Cerebellar cortex (tissue), 1 donor: ENCODE measurements at regions not wholly inside any gene's neighbourhood (a gene's known extent, or its start where the extent isn't known, plus 50 kb on each side); places are given as distances from the start of the nearest gene placed in this dataset.

Source experiments
- DNase-seq: peaks from one replicate; pipeline ENCODE4 v3.0.0-alpha.2; 2015; ENCODE audit warnings: low spot score

- DNase-seq = no peak
Measured at GRCh38 chr4:189032606-189033338, 893.5 kb downstream of the TRIML1 start.

GRCh38 chr4:189033801-189034347 is 894.6 kb downstream of the TRIML1 start:
- DNase-seq = no peak

- DNase-seq = no peak
Measured at GRCh38 chr4:189035091-189035490, 895.9 kb downstream of the TRIML1 start.

- no peak for DNase-seq
Measured at GRCh38 chr4:189035654-189036053, 896.4 kb downstream of the TRIML1 start.

- no peak for DNase-seq
Measured at GRCh38 chr4:189036906-189037305, 897.7 kb downstream of the TRIML1 start.

- no peak for DNase-seq
Measured at GRCh38 chr4:189046642-189047041, 894.0 kb upstream of the FRG1 start.

- no peak for DNase-seq
Measured at GRCh38 chr4:189048119-189048518, 892.6 kb upstream of the FRG1 start.

- DNase-seq = no peak
Measured at GRCh38 chr4:189049682-189050081, 891.0 kb upstream of the FRG1 start.

GRCh38 chr4:189050643-189051042 is 890.0 kb upstream of the FRG1 start:
- DNase-seq = no peak

- no peak for DNase-seq
Measured at GRCh38 chr4:189053621-189054020, 887.1 kb upstream of the FRG1 start.

GRCh38 chr4:189060104-189060503 is 880.6 kb upstream of the FRG1 start:
- DNase-seq = no peak

GRCh38 chr4:189062047-189062820 is 878.4 kb upstream of the FRG1 start:
- DNase-seq = no peak

- no peak for DNase-seq
Measured at GRCh38 chr4:189069772-189070171, 870.9 kb upstream of the FRG1 start.

GRCh38 chr4:189071241-189071640 is 869.4 kb upstream of the FRG1 start:
- DNase-seq = no peak

GRCh38 chr4:189073739-189074138 is 866.9 kb upstream of the FRG1 start:
- DNase-seq = no peak

GRCh38 chr4:189081826-189082225 is 858.8 kb upstream of the FRG1 start:
- no peak for DNase-seq

GRCh38 chr4:189083769-189084168 is 856.9 kb upstream of the FRG1 start:
- no peak for DNase-seq

GRCh38 chr4:189084671-189085070 is 856.0 kb upstream of the FRG1 start:
- DNase-seq = no peak

GRCh38 chr4:189087971-189088370 is 852.7 kb upstream of the FRG1 start:
- DNase-seq = no peak

GRCh38 chr4:189088780-189089179 is 851.9 kb upstream of the FRG1 start:
- DNase-seq = no peak

GRCh38 chr4:189090174-189090814 is 850.4 kb upstream of the FRG1 start:
- no peak for DNase-seq

GRCh38 chr4:189092581-189092980 is 848.1 kb upstream of the FRG1 start:
- DNase-seq = no peak

- no peak for DNase-seq
Measured at GRCh38 chr4:189096108-189096507, 844.6 kb upstream of the FRG1 start.
